Heart left ventricle (tissue), 16 donors: ENCODE measurements at regions not wholly inside any gene's neighbourhood (a gene's known extent, or its start where the extent isn't known, plus 50 kb on each side); places are given as distances from the start of the nearest gene placed in this dataset.

Experiments
- ATAC-seq, 4 donors: fragments of 200-7000 bp; cut with Tn5 transposase; one replicate each; pipeline ENCODE4 v1.9.1; 2020 to 2022; ENCODE audit warnings: moderate library complexity in 4 of 4, mild to moderate bottlenecking in 3 of 4, moderate number of reproducible peaks in 1 of 4
- DNase-seq, 5 donors: peaks; one replicate each; pipeline ENCODE4 v3.0.0-alpha.2; 2020
- H3K27ac ChIP-seq, 12 donors: fragments of 200-600 bp; sonication (generic) in 4 of 12; one replicate each; pipeline versions ENCODE4 v1.5.0 to v1.8.0; 2016 to 2022; ENCODE audit warnings: mild to moderate bottlenecking in 2 of 12
- H3K27me3 ChIP-seq, 9 donors: fragments of 200-600 bp; sonication (generic) in 2 of 9; one replicate each; pipeline versions ENCODE4 v1.5.1 to v1.8.0; 2016 to 2022; ENCODE audit warnings: mild to moderate bottlenecking in 3 of 9
- H3K36me3 ChIP-seq, 9 donors: fragments of 200-600 bp; sonication (generic) in 2 of 9; one replicate each; pipeline versions ENCODE4 v1.5.0 to v1.8.0; 2018 to 2022; ENCODE audit warnings: mild to moderate bottlenecking in 2 of 9
- H3K4me1 ChIP-seq, 12 donors: fragments of 200-600 bp; sonication (generic) in 4 of 12; one replicate each; pipeline versions ENCODE4 v1.5.0 to v1.8.0; 2016 to 2022; ENCODE audit warnings: mild to moderate bottlenecking in 3 of 12
- H3K4me3 ChIP-seq, 12 donors: fragments of 200-600 bp; sonication (generic) in 4 of 12; one replicate each; pipeline versions ENCODE4 v1.5.0 to v1.8.0; 2017 to 2022; ENCODE audit warnings: mild to moderate bottlenecking in 9 of 12, moderate library complexity in 4 of 12
- H3K9me3 ChIP-seq, 12 donors: fragments of 200-600 bp; sonication (generic) in 4 of 12; one replicate each; pipeline versions ENCODE4 v1.5.0 to v1.8.0; 2016 to 2022; ENCODE audit warnings: mild to moderate bottlenecking in 1 of 12
- CTCF ChIP-seq, 12 donors: fragments of 200-600 bp; sonication (generic) in 4 of 12; IDR thresholded peaks; one replicate each; pipeline versions ENCODE4 v1.5.0 to v1.8.0; 2018 to 2022; ENCODE audit warnings: antibody characterized with exemption in 12 of 12, mild to moderate bottlenecking in 5 of 12
- POLR2A ChIP-seq, 2 donors: fragments of 450-650 bp; IDR thresholded peaks; one replicate each; pipeline ENCODE4 v1.6.1; 2017; ENCODE audit warnings: antibody characterized with exemption in 2 of 2, mild to moderate bottlenecking in 2 of 2, moderate library complexity in 2 of 2
- WGBS, 4 donors: extraction: QIAGEN DNeasy Blood & Tissue Kit in 2 of 4; methylation state at CpG; one replicate each; pipeline versions ENCODE4 v1.1.5 to v1.1.7; 2013 to 2018; 5-methylcytosine and 5-hydroxymethylcytosine counted together
- intact Hi-C, 10 donors: fragments of 100-400 bp; cut with DNase I; formaldehyde crosslinking; loops; one replicate each; pipeline versions ENCODE4 v1.11.1 to v1.14.2; 2022
- donor health status: ischemic (EF 13 %, LVEDD 7.1; RV severe dilation, severe dysfunction).
- donor health status: healthy with polysubstance abuse.
- donor health status: DM: no; HTN: yes; CAD: no.
- donor health status: DM: no; HTN: no; CAD: no.
- donor health status: ischemic (EF 25% LVEDD 6.9; RV normal size, moderate dysfunction).
- donor health status: ischemic (EF 25% LVEDD 5.7; RV mildly dilated, moderate dysfunction).
- donor health status: healthy.
- donor health status: DM: yes; HTN: yes; CAD: no.
- donor health status: ischemic (EF 35%, LVEDD 5.7; RV mildly dilated, moderate dysfunction).
- donor health status: nonischemic (EF 11% LVEDD 7.7; RV severe dilation, severe dysfunction).
- donor health status: DM: yes; HTN: yes; CAD: no.
- donor health status: PGD.
- donor health status: ischemic (EF 29% LVEDD 5.4; RV normal size, mild dysfunction).
- donor health status: nonischemic (EF 23%, LVEDD 6.1; RV moderate dilation, normal function).

DNA sequence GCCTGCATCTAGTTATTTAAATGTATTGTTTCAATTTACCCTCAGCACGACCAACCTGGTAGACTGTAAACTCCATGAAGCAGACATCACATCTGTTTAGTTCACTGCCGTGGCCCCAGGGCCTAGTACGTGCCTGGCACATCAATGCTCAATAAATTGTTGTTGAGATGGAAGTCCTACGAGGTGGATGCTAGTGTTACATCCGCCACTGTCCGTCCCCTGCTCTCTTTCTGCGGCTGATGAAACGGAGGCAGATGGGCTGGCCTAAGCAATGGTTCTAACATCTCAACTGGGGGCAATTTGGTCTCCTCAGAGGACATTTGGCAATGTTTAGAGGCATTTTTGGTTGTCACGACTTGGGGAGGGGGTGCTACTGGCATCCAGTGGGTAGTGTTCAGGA lies 121.4 kb upstream of the IGSF21 start:
- DNase-seq, result no peak
- no peaks in the 10 kb centered on the region for H3K36me3 ChIP-seq
- 78 to 90% (median 86%) methylated on average over 9 of the region's 9 CpGs for WGBS, 4 donors
- H3K27ac ChIP-seq, result no peak overlapping the region
- no peak for ATAC-seq
- intact Hi-C loops, result no loop called here
- H3K4me3 ChIP-seq, result no peak overlapping the region
- TF ChIP-seq CTCF (IDR thresholded peaks at IDR 0.05) (no peak), POLR2A (IDR thresholded peaks at IDR 0.05) (no peak)
- H3K27me3 ChIP-seq, result peaks cover 0 to 21% (median 0%) of the 10 kb centered on the region in 9 donors
- no peaks in the 10 kb centered on the region for H3K4me1 ChIP-seq
- H3K9me3 ChIP-seq, result peaks cover 0 to 7% (median 0%) of the 10 kb centered on the region in 12 donors

DNA sequence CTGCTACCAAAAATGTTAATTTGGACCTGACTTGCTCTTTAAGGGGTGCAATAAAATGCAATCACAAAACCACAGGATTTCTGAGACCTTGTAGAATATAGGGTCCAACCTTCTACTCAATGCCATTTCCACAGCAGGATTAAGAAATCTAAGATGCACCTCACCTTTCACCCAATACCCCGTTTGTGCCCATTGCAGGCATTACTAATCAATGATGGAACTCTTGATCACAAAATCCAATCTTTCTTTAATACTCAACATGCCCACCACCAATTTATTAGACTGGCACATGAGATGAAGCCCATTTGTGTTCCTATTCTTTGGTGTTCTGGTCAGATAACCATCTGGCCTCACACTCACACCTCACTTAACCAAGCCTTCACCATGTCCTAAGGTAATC lies 117.2 kb upstream of the IGSF21 start:
- ATAC-seq (no peak), DNase-seq (no peak)
- peaks cover 0 to 13% (median 5%) of the 10 kb centered on the region in 9 donors for H3K27me3 ChIP-seq
- H3K4me3 ChIP-seq, result no peak overlapping the region
- intact Hi-C loops, result no loop called here
- 47 to 72% (median 56%) methylated on average over 1 of the region's 1 CpG for WGBS, 4 donors
- H3K9me3 ChIP-seq, result peaks cover 0 to 6% (median 0%) of the 10 kb centered on the region in 12 donors
- H3K27ac ChIP-seq, result no peak overlapping the region
- no peaks in the 10 kb centered on the region for H3K4me1 ChIP-seq
- no peak for TF ChIP-seq POLR2A (IDR thresholded peaks at IDR 0.05)
- TF ChIP-seq CTCF (IDR thresholded peaks at IDR 0.05), result no peak
- no peaks in the 10 kb centered on the region for H3K36me3 ChIP-seq

- Histone ChIP-seq H3K9me3 (no peaks in the 10 kb centered on the region), H3K36me3 (no peaks in the 10 kb centered on the region), H3K27me3 (peaks cover 0 to 13% (median 5%) of the 10 kb centered on the region in 9 donors), H3K4me1 (no peaks in the 10 kb centered on the region), H3K27ac (no peak overlapping the region), H3K4me3 (no peak overlapping the region)
- 62 to 77% (median 76%) methylated on average over 4 of the region's 4 CpGs for WGBS, 4 donors
- DNase-seq (no peak), ATAC-seq (no peak)
- intact Hi-C loops, result no loop called here
- TF ChIP-seq CTCF (IDR thresholded peaks at IDR 0.05) (no peak), POLR2A (IDR thresholded peaks at IDR 0.05) (no peak)
These were observed 115.6 kb upstream of the IGSF21 start for GRCh38 chr1:17991996-17992395.

DNA sequence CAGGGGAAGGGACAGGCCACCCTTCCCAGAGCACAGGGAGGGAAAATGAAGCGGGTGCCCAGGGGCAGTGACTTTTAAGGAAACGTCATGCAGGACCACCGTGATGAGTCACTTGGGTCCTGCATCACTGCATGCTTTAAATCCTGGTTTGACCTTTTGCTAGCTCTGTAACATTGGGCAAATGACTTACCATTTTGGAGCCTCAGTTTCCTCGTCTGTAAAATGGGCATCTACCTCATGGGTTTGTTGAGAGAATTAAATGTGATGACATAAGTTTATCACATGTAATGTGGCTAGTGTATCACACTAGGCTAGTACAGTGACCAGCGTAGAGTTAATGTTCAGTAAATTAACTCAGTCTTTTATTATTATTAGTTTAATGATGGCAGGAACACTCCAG lies 114.8 kb upstream of the IGSF21 start:
- no peaks in the 10 kb centered on the region for H3K36me3 ChIP-seq
- DNase-seq, result no peak
- peaks cover 0 to 13% (median 5%) of the 10 kb centered on the region in 9 donors for H3K27me3 ChIP-seq
- no peak for ATAC-seq
- TF ChIP-seq CTCF (IDR thresholded peaks at IDR 0.05) (no peak), POLR2A (IDR thresholded peaks at IDR 0.05) (no peak)
- no peak overlapping the region for H3K27ac ChIP-seq
- intact Hi-C loops, result no loop called here
- no peaks in the 10 kb centered on the region for H3K4me1 ChIP-seq
- 84 to 88% (median 86%) methylated on average over 5 of the region's 5 CpGs for WGBS, 4 donors
- H3K9me3 ChIP-seq, result no peaks in the 10 kb centered on the region
- H3K4me3 ChIP-seq, result no peak overlapping the region
